ENCODE measurements at regions not wholly inside any gene's neighbourhood (a gene's known extent, or its start where the extent isn't known, plus 50 kb on each side); places are given as distances from the start of the nearest gene placed in this dataset.

GRCh38 chr20:19078448-19079373, 133.7 kb upstream of the SLC24A3 start:
- H4K20me1 ChIP-seq (ENCODE audit: insufficient read depth) = no peaks in the 10 kb centered on the region
- H3K4me2 ChIP-seq (ENCODE audit: low read length) = no peak overlapping the region
- no peak overlapping the region for H2AFZ ChIP-seq (ENCODE audit: low read depth, low read length)
- TF ChIP-seq MXI1 (conservative IDR thresholded peaks at IDR 0.05; ENCODE audit: poor library complexity, severe bottlenecking) (no peak), EP300 (conservative IDR thresholded peaks at IDR 0.05; ENCODE audit: poor library complexity, severe bottlenecking) (no peak), RAD21 (conservative IDR thresholded peaks at IDR 0.05) (no peak), REST (IDR thresholded peaks at IDR 0.05; ENCODE audit: borderline replicate concordance) (no peak), EZH2 (IDR thresholded peaks at IDR 0.05; ENCODE audit: borderline replicate concordance, insufficient read depth, low read length, poor library complexity, severe bottlenecking) (no peak), SMC3 (conservative IDR thresholded peaks at IDR 0.05; ENCODE audit: poor library complexity) (no peak), POLR2AphosphoS5 (IDR thresholded peaks at IDR 0.05) (no peak), TAF1 (IDR thresholded peaks at IDR 0.05; ENCODE audit: low read depth) (no peak), CTCF (IDR thresholded peaks at IDR 0.05; ENCODE audit: poor library complexity, severe bottlenecking) (no peak)
- H3K36me3 ChIP-seq (ENCODE audit: insufficient read depth, low read length) = no peaks in the 10 kb centered on the region
- no peak overlapping the region for H3K4me3 ChIP-seq (ENCODE audit: low read length)
- no peaks in the 10 kb centered on the region for H3K79me2 ChIP-seq (replicated peaks; ENCODE audit: insufficient read depth, low read length)
- no peak overlapping the region for H3K27ac ChIP-seq (ENCODE audit: low read length)
- H3K27me3 ChIP-seq (ENCODE audit: insufficient read depth, low read depth, low read length) = no peaks in the 10 kb centered on the region
- no peaks in the 10 kb centered on the region for H3K9me2 ChIP-seq (ENCODE audit: insufficient read depth, low read length)
- no peaks in the 10 kb centered on the region for H3K9me3 ChIP-seq (ENCODE audit: low read length)
- H3K9ac ChIP-seq (ENCODE audit: low read length) = no peak overlapping the region
- H3F3A ChIP-seq (ENCODE audit: insufficient read depth, low read length, poor library complexity, severe bottlenecking) = no peaks in the 10 kb centered on the region

GRCh38 chr20:19079536-19080299, 132.7 kb upstream of the SLC24A3 start:
- no peak for TF ChIP-seq EZH2 (IDR thresholded peaks at IDR 0.05; ENCODE audit: borderline replicate concordance, insufficient read depth, low read length, poor library complexity, severe bottlenecking)
- TF ChIP-seq REST (IDR thresholded peaks at IDR 0.05; ENCODE audit: borderline replicate concordance) = no peak
- no peaks in the 10 kb centered on the region for H3K79me2 ChIP-seq (replicated peaks; ENCODE audit: insufficient read depth, low read length)
- H3K27me3 ChIP-seq (ENCODE audit: insufficient read depth, low read depth, low read length) = no peaks in the 10 kb centered on the region
- no peaks in the 10 kb centered on the region for H3F3A ChIP-seq (ENCODE audit: insufficient read depth, low read length, poor library complexity, severe bottlenecking)
- no peak overlapping the region for H2AFZ ChIP-seq (ENCODE audit: low read depth, low read length)
- no peaks in the 10 kb centered on the region for H3K36me3 ChIP-seq (ENCODE audit: insufficient read depth, low read length)
- no peaks in the 10 kb centered on the region for H3K9me3 ChIP-seq (ENCODE audit: low read length)
- no peak overlapping the region for H3K4me2 ChIP-seq (ENCODE audit: low read length)
- no peak overlapping the region for H3K27ac ChIP-seq (ENCODE audit: low read length)
- no peak overlapping the region for H3K4me3 ChIP-seq (ENCODE audit: low read length)
- H3K9me2 ChIP-seq (ENCODE audit: insufficient read depth, low read length) = no peaks in the 10 kb centered on the region
- H3K9ac ChIP-seq (ENCODE audit: low read length) = no peak overlapping the region
- no peaks in the 10 kb centered on the region for H4K20me1 ChIP-seq (ENCODE audit: insufficient read depth)

Data from neural cell (in vitro differentiated cells).